Renal pelvis (tissue), 1 donor: ENCODE measurements at regions not wholly inside any gene's neighbourhood (a gene's known extent, or its start where the extent isn't known, plus 50 kb on each side); places are given as distances from the start of the nearest gene placed in this dataset.

Experiments used
- DNase-seq: peaks from one replicate; pipeline ENCODE4 v3.0.0-alpha.2; 2013

GRCh38 chr2:23327887-23328286, 57.1 kb upstream of the KLHL29 start:
- DNase-seq = no peak

GRCh38 chr2:23330214-23330613, 54.8 kb upstream of the KLHL29 start:
- peak; percentile 26 for DNase-seq
